Neutrophil (primary cell): ENCODE measurements at regions not wholly inside any gene's neighbourhood (a gene's known extent, or its start where the extent isn't known, plus 50 kb on each side); places are given as distances from the start of the nearest gene placed in this dataset.

Experiments used
- H3K27ac ChIP-seq: fragments of 200-600 bp; sonication (generic); 2 replicates; pipeline ENCODE4 v1.5.1; 2016; ENCODE audit warnings: mild to moderate bottlenecking, moderate library complexity
- H3K27me3 ChIP-seq: fragments of 200-600 bp; sonication (generic); 2 replicates; pipeline ENCODE4 v1.6.0; 2016; ENCODE audit warnings: mild to moderate bottlenecking
- H3K36me3 ChIP-seq: fragments of 200-600 bp; sonication (generic); 2 replicates; pipeline ENCODE4 v1.5.1; 2017
- H3K4me1 ChIP-seq, 2 experiments: fragments of 200-600 bp in 1 of 2; sonication (generic) in 1 of 2; 1 replicate in 1 of 2; 2 replicates in 1 of 2; pipeline versions ENCODE4 v1.5.1 to v1.6.1; 2013 to 2016; ENCODE audit warnings: low read depth in 1 of 2, low read length in 1 of 2, mild to moderate bottlenecking in 1 of 2, moderate library complexity in 1 of 2; ENCODE audit not compliant: control insufficient read depth in 1 of 2, insufficient read depth in 1 of 2
- H3K4me3 ChIP-seq, 2 experiments: fragments of 200-600 bp in 1 of 2; sonication (generic) in 1 of 2; 1 replicate in 1 of 2; 2 replicates in 1 of 2; pipeline ENCODE4 v1.5.1; 2013 to 2016; ENCODE audit warnings: low read depth in 1 of 2, low read length in 1 of 2, mild to moderate bottlenecking in 1 of 2, moderate library complexity in 1 of 2
- H3K9me3 ChIP-seq: fragments of 200-600 bp; sonication (generic); 2 replicates; pipeline ENCODE4 v1.5.1; 2016
- TF ChIP-seq, protein P1 (sequence below): fragments of 200-600 bp; sonication (generic); IDR thresholded peaks from 2 replicates; pipeline ENCODE4 v1.5.1; 2016; ENCODE audit warnings: antibody characterized with exemption

- Histone ChIP-seq H3K9me3 (no peaks in the 10 kb centered on the region), H3K4me1 (no peaks in the 10 kb centered on the region), H3K36me3 (no peaks in the 10 kb centered on the region), H3K27me3 (peaks cover 8% of the 10 kb centered on the region), H3K27ac (no peak overlapping the region), H3K4me3 (no peak overlapping the region)
- TF ChIP-seq, protein P1, sequence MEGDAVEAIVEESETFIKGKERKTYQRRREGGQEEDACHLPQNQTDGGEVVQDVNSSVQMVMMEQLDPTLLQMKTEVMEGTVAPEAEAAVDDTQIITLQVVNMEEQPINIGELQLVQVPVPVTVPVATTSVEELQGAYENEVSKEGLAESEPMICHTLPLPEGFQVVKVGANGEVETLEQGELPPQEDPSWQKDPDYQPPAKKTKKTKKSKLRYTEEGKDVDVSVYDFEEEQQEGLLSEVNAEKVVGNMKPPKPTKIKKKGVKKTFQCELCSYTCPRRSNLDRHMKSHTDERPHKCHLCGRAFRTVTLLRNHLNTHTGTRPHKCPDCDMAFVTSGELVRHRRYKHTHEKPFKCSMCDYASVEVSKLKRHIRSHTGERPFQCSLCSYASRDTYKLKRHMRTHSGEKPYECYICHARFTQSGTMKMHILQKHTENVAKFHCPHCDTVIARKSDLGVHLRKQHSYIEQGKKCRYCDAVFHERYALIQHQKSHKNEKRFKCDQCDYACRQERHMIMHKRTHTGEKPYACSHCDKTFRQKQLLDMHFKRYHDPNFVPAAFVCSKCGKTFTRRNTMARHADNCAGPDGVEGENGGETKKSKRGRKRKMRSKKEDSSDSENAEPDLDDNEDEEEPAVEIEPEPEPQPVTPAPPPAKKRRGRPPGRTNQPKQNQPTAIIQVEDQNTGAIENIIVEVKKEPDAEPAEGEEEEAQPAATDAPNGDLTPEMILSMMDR, result no peak
These were observed 281.2 kb downstream of the SKAP2 start for GRCh38 chr7:26583094-26583648.

DNA sequence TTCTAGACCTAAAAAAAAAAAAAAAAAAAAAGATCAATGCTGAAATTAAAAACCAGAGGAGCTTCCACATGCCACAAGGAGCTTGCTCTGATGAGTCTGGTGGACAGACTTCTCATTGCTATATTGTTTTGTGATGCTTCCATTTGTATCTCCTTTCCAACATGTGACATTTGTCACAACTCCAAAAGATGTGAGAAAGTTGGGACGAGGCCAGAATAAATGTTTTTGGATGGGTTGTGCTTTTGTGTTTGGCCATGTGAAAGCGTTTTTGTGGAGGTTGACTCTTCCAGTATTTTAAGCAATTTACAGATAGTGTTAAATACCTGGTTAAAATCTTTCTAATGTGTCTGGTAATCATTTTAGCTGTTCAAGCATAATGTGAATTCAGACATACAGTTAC, 280.1 kb downstream of the SKAP2 start:
- TF ChIP-seq, protein P1, result no peak
- Histone ChIP-seq H3K27ac (no peak overlapping the region), H3K9me3 (no peaks in the 10 kb centered on the region), H3K27me3 (peaks cover 13% of the 10 kb centered on the region), H3K4me1 (no peaks in the 10 kb centered on the region), H3K4me3 (no peak overlapping the region), H3K36me3 (no peaks in the 10 kb centered on the region)

DNA sequence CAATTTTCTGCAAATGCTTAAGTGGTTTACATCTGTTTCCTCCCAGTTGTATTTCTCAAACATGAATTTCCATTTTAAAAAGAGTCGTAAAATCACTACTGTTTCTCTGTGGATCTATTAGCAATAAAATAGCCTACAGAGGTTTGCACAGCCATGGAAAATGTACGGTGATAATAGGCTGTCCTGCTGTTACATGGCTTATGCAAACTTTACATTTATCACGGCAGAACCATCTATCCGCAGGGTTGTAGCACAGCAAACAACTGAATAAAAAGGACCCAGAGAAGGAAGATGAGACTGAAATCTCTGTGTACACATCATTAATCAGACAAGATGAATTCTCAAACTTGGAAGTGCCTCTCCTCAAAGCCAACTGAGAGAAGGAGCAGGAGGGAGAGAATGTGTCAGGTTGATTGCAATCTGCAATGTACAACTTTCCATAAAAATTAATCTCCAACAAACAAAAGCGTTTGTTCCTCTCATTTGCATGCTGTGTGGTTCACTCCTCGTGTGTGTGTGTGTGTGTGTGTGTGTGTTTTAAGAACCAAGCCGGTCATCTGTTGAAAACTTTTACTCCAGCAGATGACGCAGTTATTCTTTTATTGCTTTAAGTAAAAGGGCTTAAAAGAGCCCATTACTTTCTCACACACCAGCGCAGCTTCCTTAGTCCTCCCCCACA, 279.3 kb downstream of the SKAP2 start:
- no peaks in the 10 kb centered on the region for H3K36me3 ChIP-seq
- TF ChIP-seq, protein P1, result no peak
- H3K4me3 ChIP-seq, result no peak overlapping the region
- H3K27ac ChIP-seq, result no peak overlapping the region
- H3K4me1 ChIP-seq, result no peaks in the 10 kb centered on the region
- H3K9me3 ChIP-seq, result no peaks in the 10 kb centered on the region
- peaks cover 13% of the 10 kb centered on the region for H3K27me3 ChIP-seq

DNA sequence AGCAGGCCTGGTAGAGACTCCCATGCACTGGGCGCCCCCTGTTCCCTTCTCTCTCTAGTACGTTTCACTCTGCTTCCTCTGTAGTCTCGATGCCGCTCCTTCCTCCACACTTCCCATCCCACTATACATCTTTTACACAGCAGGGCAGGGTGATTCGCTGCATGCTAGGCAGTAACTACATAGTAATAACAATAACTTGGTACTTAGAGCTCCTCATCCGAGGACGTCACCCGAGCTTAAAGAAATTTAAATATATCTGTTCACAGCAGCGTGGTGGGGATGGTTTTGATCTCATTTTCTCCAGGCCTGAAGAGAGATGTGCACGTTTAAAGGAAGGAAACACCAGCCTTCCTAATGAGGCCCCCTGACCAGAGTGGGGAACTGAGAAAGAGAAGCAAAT, 276.9 kb downstream of the SKAP2 start:
- TF ChIP-seq, protein P1, result no peak
- Histone ChIP-seq H3K9me3 (no peaks in the 10 kb centered on the region), H3K4me1 (no peaks in the 10 kb centered on the region), H3K4me3 (no peak overlapping the region), H3K36me3 (no peaks in the 10 kb centered on the region), H3K27ac (no peak overlapping the region), H3K27me3 (peaks cover 28% of the 10 kb centered on the region)

GRCh38 chr7:26588511-26588910, 275.9 kb downstream of the SKAP2 start:
- H3K4me1 ChIP-seq, result no peaks in the 10 kb centered on the region
- H3K27ac ChIP-seq, result no peak overlapping the region
- H3K27me3 ChIP-seq, result peaks cover 28% of the 10 kb centered on the region
- no peaks in the 10 kb centered on the region for H3K9me3 ChIP-seq
- H3K4me3 ChIP-seq, result no peak overlapping the region
- H3K36me3 ChIP-seq, result no peaks in the 10 kb centered on the region
- TF ChIP-seq, protein P1, result no peak
